Astrocyte (in vitro differentiated cells and primary cell): ENCODE measurements at regions not wholly inside any gene's neighbourhood (a gene's known extent, or its start where the extent isn't known, plus 50 kb on each side); places are given as distances from the start of the nearest gene placed in this dataset.

Source experiments
- EZH2 ChIP-seq: IDR thresholded peaks from 2 replicates; pipeline ENCODE4 v1.6.1; 2012; ENCODE audit warnings: mild to moderate bottlenecking, low read length, inconsistent platforms; ENCODE audit not compliant: insufficient read depth
- TF ChIP-seq, protein P1 (sequence below): IDR thresholded peaks from 2 replicates; pipeline ENCODE4 v1.5.1; 2011; ENCODE audit warnings: low read depth, mild to moderate bottlenecking, inconsistent platforms, low read length, moderate library complexity; ENCODE audit not compliant: insufficient read depth

DNA sequence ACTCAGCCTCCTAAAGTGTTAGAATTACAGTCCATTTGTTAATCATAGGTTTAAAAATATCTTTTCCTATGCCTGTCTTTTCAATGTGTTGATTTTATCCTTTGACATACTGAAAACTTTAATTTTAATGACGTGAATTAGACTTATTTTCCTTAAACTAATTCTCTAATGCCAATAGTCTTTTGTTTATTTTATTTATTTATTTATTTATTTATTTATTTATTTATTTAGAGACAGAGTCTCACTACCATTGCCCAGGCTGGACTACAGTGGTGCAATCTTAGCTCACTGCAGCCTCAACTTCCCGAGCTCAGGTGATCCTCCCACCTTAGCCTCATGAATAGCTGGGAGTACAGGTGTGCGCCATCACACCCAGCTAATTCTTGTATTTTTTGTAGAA, 694.5 kb downstream of the TRHDE start:
- no peak for TF ChIP-seq EZH2
- TF ChIP-seq, protein P1, sequence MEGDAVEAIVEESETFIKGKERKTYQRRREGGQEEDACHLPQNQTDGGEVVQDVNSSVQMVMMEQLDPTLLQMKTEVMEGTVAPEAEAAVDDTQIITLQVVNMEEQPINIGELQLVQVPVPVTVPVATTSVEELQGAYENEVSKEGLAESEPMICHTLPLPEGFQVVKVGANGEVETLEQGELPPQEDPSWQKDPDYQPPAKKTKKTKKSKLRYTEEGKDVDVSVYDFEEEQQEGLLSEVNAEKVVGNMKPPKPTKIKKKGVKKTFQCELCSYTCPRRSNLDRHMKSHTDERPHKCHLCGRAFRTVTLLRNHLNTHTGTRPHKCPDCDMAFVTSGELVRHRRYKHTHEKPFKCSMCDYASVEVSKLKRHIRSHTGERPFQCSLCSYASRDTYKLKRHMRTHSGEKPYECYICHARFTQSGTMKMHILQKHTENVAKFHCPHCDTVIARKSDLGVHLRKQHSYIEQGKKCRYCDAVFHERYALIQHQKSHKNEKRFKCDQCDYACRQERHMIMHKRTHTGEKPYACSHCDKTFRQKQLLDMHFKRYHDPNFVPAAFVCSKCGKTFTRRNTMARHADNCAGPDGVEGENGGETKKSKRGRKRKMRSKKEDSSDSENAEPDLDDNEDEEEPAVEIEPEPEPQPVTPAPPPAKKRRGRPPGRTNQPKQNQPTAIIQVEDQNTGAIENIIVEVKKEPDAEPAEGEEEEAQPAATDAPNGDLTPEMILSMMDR = no peak
